Naive thymus-derived CD8-positive, alpha-beta T cell (primary cell): ENCODE measurements at regions not wholly inside any gene's neighbourhood (a gene's known extent, or its start where the extent isn't known, plus 50 kb on each side); places are given as distances from the start of the nearest gene placed in this dataset.

Source experiments
- ATAC-seq, 2 donors: fragments of 150-1000 bp; cut with Tn5 transposase in 1 of 2; sonication (Bioruptor Pico), chemical (Tn5 transposase) in 1 of 2; 1 replicate in 1 of 2; 2 replicates in 1 of 2; pipeline ENCODE4 v1.10.0; 2021; ENCODE audit warnings: mild to moderate bottlenecking in 2 of 2, moderate library complexity in 2 of 2
- POLR2A ChIA-PET: fragments of 350-600 bp; sonication (Branson Sonifier 250); formaldehyde crosslinking; loops from one replicate; lab custom pipeline; 2021; ENCODE audit warnings: antibody characterized with exemption; lab: Charles Lee
- DNase-seq, 10 donors: peaks; one replicate each; pipeline versions ENCODE4 v3.0.0 to v3.0.0-alpha.2; 2020 to 2022
- H3K27ac Mint-ChIP-seq, 10 donors: one replicate each; pipeline ENCODE4 v1.8.0; 2020 to 2022; ENCODE audit warnings: mild to moderate bottlenecking in 10 of 10, mixed read lengths in 10 of 10, moderate library complexity in 4 of 10, inconsistent platforms in 1 of 10
- H3K27me3 Mint-ChIP-seq, 5 donors: one replicate each; pipeline ENCODE4 v1.8.0; 2021 to 2022; ENCODE audit warnings: mixed read lengths in 5 of 5
- H3K36me3 Mint-ChIP-seq, 3 donors: one replicate each; pipeline ENCODE4 v1.8.0; 2020 to 2022; ENCODE audit warnings: mixed read lengths in 3 of 3, mild to moderate bottlenecking in 2 of 3, inconsistent platforms in 1 of 3
- H3K4me1 Mint-ChIP-seq, 4 donors: one replicate each; pipeline ENCODE4 v1.8.0; 2021 to 2022; ENCODE audit warnings: mixed read lengths in 4 of 4
- H3K4me3 Mint-ChIP-seq, 10 donors: one replicate each; pipeline ENCODE4 v1.8.0; 2020 to 2022; ENCODE audit warnings: mild to moderate bottlenecking in 10 of 10, mixed read lengths in 10 of 10, moderate library complexity in 6 of 10, inconsistent platforms in 1 of 10
- H3K9me3 Mint-ChIP-seq, 9 donors: one replicate each; pipeline ENCODE4 v1.8.0; 2020 to 2022; ENCODE audit warnings: mixed read lengths in 9 of 9, mild to moderate bottlenecking in 3 of 9, inconsistent platforms in 1 of 9, moderate library complexity in 1 of 9

- Mint-ChIP-seq H3K27ac (no peak overlapping the region), H3K4me1 (no peaks in the 10 kb centered on the region), H3K4me3 (no peak overlapping the region), H3K36me3 (no peaks in the 10 kb centered on the region), H3K9me3 (peaks cover 0 to 14% (median 3%) of the 10 kb centered on the region in 9 donors), H3K27me3 (no peaks in the 10 kb centered on the region)
- DNase-seq = no peak
- no peak for ATAC-seq
- POLR2A ChIA-PET = no interaction called here
Measured at GRCh38 chr2:34998741-34999140, 1356.8 kb upstream of the CRIM1 start.

- no peaks in the 10 kb centered on the region for H3K4me1 Mint-ChIP-seq
- H3K27me3 Mint-ChIP-seq = no peaks in the 10 kb centered on the region
- POLR2A ChIA-PET = no interaction called here
- H3K9me3 Mint-ChIP-seq = peaks cover 0 to 14% (median 3%) of the 10 kb centered on the region in 9 donors
- DNase-seq (no peak), ATAC-seq (no peak)
- H3K36me3 Mint-ChIP-seq = no peaks in the 10 kb centered on the region
- H3K4me3 Mint-ChIP-seq = no peak overlapping the region
- no peak overlapping the region for H3K27ac Mint-ChIP-seq
Measured at GRCh38 chr2:34997779-34998178, 1357.8 kb upstream of the CRIM1 start.

GRCh38 chr2:34995196-34995595 lies 1360.4 kb upstream of the CRIM1 start:
- POLR2A ChIA-PET = no interaction called here
- DNase-seq = no peak
- Mint-ChIP-seq H3K36me3 (peaks cover 0 to 8% (median 0%) of the 10 kb centered on the region in 3 donors), H3K27me3 (no peaks in the 10 kb centered on the region), H3K4me3 (no peak overlapping the region), H3K9me3 (peaks cover 0 to 25% (median 5%) of the 10 kb centered on the region in 9 donors), H3K4me1 (no peaks in the 10 kb centered on the region), H3K27ac (no peak overlapping the region)
- no peak for ATAC-seq

- no peak overlapping the region for H3K4me3 Mint-ChIP-seq
- peaks cover 0 to 8% (median 0%) of the 10 kb centered on the region in 3 donors for H3K36me3 Mint-ChIP-seq
- POLR2A ChIA-PET = no interaction called here
- no peak for DNase-seq
- no peaks in the 10 kb centered on the region for H3K27me3 Mint-ChIP-seq
- no peak overlapping the region for H3K27ac Mint-ChIP-seq
- no peak for ATAC-seq
- H3K9me3 Mint-ChIP-seq = peaks cover 0 to 14% (median 2%) of the 10 kb centered on the region in 9 donors
- H3K4me1 Mint-ChIP-seq = no peaks in the 10 kb centered on the region
Measured at GRCh38 chr2:34991508-34992274, 1363.9 kb upstream of the CRIM1 start.

GRCh38 chr2:34985474-34985873 lies 1370.1 kb upstream of the CRIM1 start:
- POLR2A ChIA-PET = no interaction called here
- Mint-ChIP-seq H3K27ac (no peak overlapping the region), H3K9me3 (peaks cover 1 to 31% (median 8%) of the 10 kb centered on the region in 9 donors), H3K4me3 (no peak overlapping the region), H3K36me3 (peaks cover 0 to 4% (median 0%) of the 10 kb centered on the region in 3 donors), H3K4me1 (no peaks in the 10 kb centered on the region), H3K27me3 (no peaks in the 10 kb centered on the region)
- ATAC-seq (no peak), DNase-seq (no peak)

GRCh38 chr2:34980689-34981088 lies 1374.9 kb upstream of the CRIM1 start:
- DNase-seq (no peak), ATAC-seq (no peak)
- Mint-ChIP-seq H3K36me3 (peaks cover 0 to 4% (median 0%) of the 10 kb centered on the region in 3 donors), H3K9me3 (peaks cover 1 to 24% (median 9%) of the 10 kb centered on the region in 9 donors), H3K27me3 (no peaks in the 10 kb centered on the region), H3K27ac (no peak overlapping the region), H3K4me3 (no peak overlapping the region), H3K4me1 (no peaks in the 10 kb centered on the region)
- POLR2A ChIA-PET = no interaction called here

GRCh38 chr2:34979148-34979547 lies 1376.4 kb upstream of the CRIM1 start:
- Mint-ChIP-seq H3K27me3 (no peaks in the 10 kb centered on the region), H3K4me3 (no peak overlapping the region), H3K4me1 (no peaks in the 10 kb centered on the region), H3K36me3 (peaks cover 0 to 9% (median 0%) of the 10 kb centered on the region in 3 donors), H3K27ac (no peak overlapping the region), H3K9me3 (peaks cover 2 to 25% (median 11%) of the 10 kb centered on the region in 9 donors)
- no peak for ATAC-seq
- DNase-seq = no peak
- POLR2A ChIA-PET = no interaction called here

GRCh38 chr2:34961822-34962221 lies 1362.7 kb upstream of the FAM98A start:
- H3K4me1 Mint-ChIP-seq = no peaks in the 10 kb centered on the region
- no peaks in the 10 kb centered on the region for H3K36me3 Mint-ChIP-seq
- H3K4me3 Mint-ChIP-seq = no peak overlapping the region
- POLR2A ChIA-PET = no interaction called here
- ATAC-seq (no peak), DNase-seq (no peak)
- H3K27me3 Mint-ChIP-seq = no peaks in the 10 kb centered on the region
- no peak overlapping the region for H3K27ac Mint-ChIP-seq
- H3K9me3 Mint-ChIP-seq = peaks cover 0 to 14% (median 4%) of the 10 kb centered on the region in 9 donors

GRCh38 chr2:34954758-34955157 lies 1355.7 kb upstream of the FAM98A start:
- Mint-ChIP-seq H3K36me3 (no peaks in the 10 kb centered on the region), H3K9me3 (peaks cover 0 to 7% (median 0%) of the 10 kb centered on the region in 9 donors), H3K4me1 (no peaks in the 10 kb centered on the region), H3K27me3 (no peaks in the 10 kb centered on the region), H3K4me3 (no peak overlapping the region), H3K27ac (no peak overlapping the region)
- DNase-seq (no peak), ATAC-seq (no peak)
- POLR2A ChIA-PET = no interaction called here

- POLR2A ChIA-PET = no interaction called here
- Mint-ChIP-seq H3K27me3 (no peaks in the 10 kb centered on the region), H3K4me1 (no peaks in the 10 kb centered on the region), H3K36me3 (no peaks in the 10 kb centered on the region), H3K9me3 (peaks cover 0 to 24% (median 7%) of the 10 kb centered on the region in 9 donors), H3K27ac (no peak overlapping the region), H3K4me3 (no peak overlapping the region)
- no peak for DNase-seq
- no peak for ATAC-seq
Measured at GRCh38 chr2:34950797-34951196, 1351.7 kb upstream of the FAM98A start.

- H3K4me1 Mint-ChIP-seq = no peaks in the 10 kb centered on the region
- POLR2A ChIA-PET = no interaction called here
- H3K36me3 Mint-ChIP-seq = no peaks in the 10 kb centered on the region
- H3K27ac Mint-ChIP-seq = no peak overlapping the region
- H3K27me3 Mint-ChIP-seq = no peaks in the 10 kb centered on the region
- ATAC-seq = no peak
- peaks cover 0 to 28% (median 7%) of the 10 kb centered on the region in 9 donors for H3K9me3 Mint-ChIP-seq
- no peak for DNase-seq
- H3K4me3 Mint-ChIP-seq = no peak overlapping the region
Measured at GRCh38 chr2:34949316-34949715, 1350.2 kb upstream of the FAM98A start.

GRCh38 chr2:34936089-34936488 lies 1337.0 kb upstream of the FAM98A start:
- DNase-seq = no peak
- H3K4me3 Mint-ChIP-seq = no peak overlapping the region
- no peak overlapping the region for H3K27ac Mint-ChIP-seq
- ATAC-seq = no peak
- H3K27me3 Mint-ChIP-seq = no peaks in the 10 kb centered on the region
- H3K36me3 Mint-ChIP-seq = peaks cover 0 to 5% (median 0%) of the 10 kb centered on the region in 3 donors
- POLR2A ChIA-PET = no interaction called here
- H3K4me1 Mint-ChIP-seq = no peaks in the 10 kb centered on the region
- peaks cover 0 to 27% (median 6%) of the 10 kb centered on the region in 9 donors for H3K9me3 Mint-ChIP-seq

- H3K4me3 Mint-ChIP-seq = no peak overlapping the region
- H3K4me1 Mint-ChIP-seq = no peaks in the 10 kb centered on the region
- H3K36me3 Mint-ChIP-seq = peaks cover 0 to 3% (median 0%) of the 10 kb centered on the region in 3 donors
- POLR2A ChIA-PET = no interaction called here
- no peak for DNase-seq
- peaks cover 0 to 21% (median 3%) of the 10 kb centered on the region in 9 donors for H3K9me3 Mint-ChIP-seq
- H3K27me3 Mint-ChIP-seq = no peaks in the 10 kb centered on the region
- H3K27ac Mint-ChIP-seq = no peak overlapping the region
- ATAC-seq = no peak
Measured at GRCh38 chr2:34912084-34912483, 1313.0 kb upstream of the FAM98A start.
